ENCODE measurements at regions not wholly inside any gene's neighbourhood (a gene's known extent, or its start where the extent isn't known, plus 50 kb on each side); places are given as distances from the start of the nearest gene placed in this dataset.

- DNase-seq (ENCODE audit: low spot score) = no peak
These were observed 50.2 kb upstream of the CCND2 start for GRCh38 chr12:4223273-4223845.

GRCh38 chr12:4221258-4221620, 52.3 kb upstream of the CCND2 start:
- no peak for DNase-seq (ENCODE audit: low spot score)

- no peak for DNase-seq (ENCODE audit: low spot score)
These were observed 52.9 kb upstream of the CCND2 start for GRCh38 chr12:4220536-4221257.

DNA sequence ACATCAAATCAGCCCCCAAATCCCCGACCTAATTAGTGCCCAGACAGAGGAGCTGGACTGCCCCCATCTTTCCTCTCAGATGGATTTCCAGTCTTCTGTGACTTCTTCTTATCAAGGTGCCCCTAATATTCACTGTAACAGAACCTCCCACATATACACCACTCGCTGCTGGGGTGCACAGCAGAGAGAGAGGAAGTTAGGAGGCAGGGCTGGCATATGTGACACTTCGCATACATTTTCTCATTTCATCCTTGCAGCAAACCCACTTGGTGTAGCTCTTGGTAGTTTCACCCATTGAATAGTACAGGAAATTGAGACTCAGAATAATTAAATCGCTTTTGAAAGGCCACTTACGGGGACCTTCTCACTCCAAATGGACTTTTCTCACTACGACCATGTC, 56.5 kb upstream of the CCND2 start:
- DNase-seq (ENCODE audit: low spot score) = no peak

GRCh38 chr12:4216187-4216927, 57.2 kb upstream of the CCND2 start:
- DNase-seq (ENCODE audit: low spot score) = no peak

GRCh38 chr12:4215229-4216186, 58.1 kb upstream of the CCND2 start:
- DNase-seq (ENCODE audit: low spot score) = no peak

- DNase-seq (ENCODE audit: low spot score) = no peak
These were observed 58.7 kb upstream of the CCND2 start for GRCh38 chr12:4214877-4215228.

DNA sequence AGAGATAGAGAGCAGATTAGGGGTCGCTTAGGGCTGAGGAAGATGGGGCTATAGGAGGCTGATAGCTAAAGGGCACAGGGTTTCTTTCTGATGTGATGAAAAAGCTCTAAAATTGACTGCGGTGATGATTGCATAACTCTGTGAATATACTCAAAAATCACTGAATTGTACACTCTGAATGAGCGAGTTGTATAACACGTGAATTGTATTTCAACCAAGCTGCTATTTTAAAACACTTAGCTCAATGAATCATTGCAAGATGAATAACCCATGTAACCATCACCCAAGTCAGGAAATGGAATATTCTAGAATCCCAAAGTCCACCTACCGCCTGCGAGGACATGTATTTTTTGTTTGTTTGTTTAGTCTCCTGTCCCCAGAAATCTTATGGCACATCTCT, 60.1 kb upstream of the CCND2 start:
- no peak for DNase-seq (ENCODE audit: low spot score)

DNA sequence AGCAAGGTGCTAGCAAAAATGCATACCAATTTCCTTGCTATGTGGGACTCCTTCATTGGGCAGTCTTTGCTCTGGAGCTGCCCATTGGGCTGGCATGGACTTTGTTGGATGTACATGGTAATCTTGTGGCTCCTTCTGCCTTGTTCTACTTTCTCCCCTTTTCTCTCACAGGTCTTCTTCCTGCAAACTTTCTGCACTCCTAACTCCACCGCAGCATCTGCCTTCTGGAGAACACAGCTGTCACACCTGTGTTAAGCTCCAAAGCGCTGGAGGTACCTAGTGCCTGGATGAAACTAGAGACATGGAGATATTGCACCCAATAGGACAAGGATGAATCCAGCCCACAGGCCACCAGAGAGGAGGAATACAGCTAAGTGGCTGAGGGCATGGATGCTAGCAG, 60.7 kb upstream of the CCND2 start:
- DNase-seq (ENCODE audit: low spot score) = no peak

DNA sequence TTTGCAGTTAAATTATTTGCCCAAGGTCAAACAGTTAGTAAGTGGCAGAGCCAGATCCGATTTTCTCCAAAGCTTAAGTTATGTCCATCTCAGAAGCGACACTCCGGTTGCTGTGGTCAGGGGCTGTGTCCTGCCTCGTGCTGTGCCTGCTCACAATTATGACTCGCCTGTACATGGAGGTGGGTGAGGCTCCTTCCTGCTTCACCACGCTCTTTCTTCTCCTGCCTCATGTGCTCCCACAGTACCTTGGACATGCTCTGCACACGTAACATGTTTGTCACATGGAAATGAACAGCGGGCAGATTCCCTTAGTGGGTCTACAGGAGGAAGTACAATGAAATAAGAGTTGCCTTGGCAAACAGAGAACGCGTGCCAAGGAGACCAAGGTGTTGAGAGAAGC, 62.2 kb upstream of the CCND2 start:
- DNase-seq (ENCODE audit: low spot score) = no peak

DNA sequence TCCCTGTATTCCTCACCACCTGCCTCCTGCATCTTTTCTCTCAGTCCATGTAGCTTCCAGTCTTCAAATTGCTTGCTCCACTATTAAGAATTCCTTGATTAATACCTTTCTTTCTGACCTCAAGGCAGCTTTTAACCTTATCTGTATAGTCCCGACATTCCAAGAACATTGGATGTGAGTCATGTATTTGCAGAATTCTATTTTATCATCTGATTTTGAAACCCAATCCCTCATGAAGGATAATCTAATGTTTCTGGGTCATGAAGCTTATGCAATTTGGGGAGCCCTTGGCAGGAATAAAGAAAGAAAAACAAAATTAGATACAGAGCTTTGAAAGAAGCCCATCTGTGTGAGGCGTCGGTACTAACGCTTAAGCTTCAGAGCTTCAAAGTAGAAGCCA, 63.4 kb upstream of the CCND2 start:
- no peak for DNase-seq (ENCODE audit: low spot score)

- DNase-seq (ENCODE audit: low spot score) = no peak
These were observed 67.1 kb upstream of the CCND2 start for GRCh38 chr12:4206470-4206869.

DNA sequence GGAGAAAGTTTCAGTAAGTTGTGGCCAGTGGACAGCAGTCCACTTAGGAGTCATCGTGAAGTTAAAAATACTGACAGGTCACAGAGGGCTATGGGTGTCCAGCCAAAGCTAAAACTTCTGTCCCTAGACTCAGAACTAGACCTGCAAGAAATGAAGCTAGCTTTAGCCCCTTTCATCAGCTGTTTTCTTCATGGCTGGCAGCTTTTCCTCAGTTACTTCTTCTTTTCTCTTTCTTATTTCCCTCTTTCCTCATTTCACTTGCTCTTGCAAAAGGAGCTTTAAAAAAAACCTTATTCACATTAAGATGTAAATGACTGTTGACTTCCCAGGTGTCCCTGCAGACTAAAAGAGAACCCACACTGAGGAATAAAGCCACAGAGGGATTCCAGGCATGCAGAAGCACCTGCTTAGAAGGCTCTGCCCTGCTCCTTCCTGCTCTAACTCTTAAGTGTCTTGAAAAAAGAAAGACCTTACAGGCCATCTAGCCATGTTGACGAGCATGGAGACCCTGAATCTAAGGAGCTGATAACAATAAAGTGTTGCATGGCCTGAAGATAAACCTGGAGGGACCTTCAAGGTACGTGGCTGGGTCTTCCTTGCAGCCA, 69.7 kb upstream of the CCND2 start:
- no peak for DNase-seq (ENCODE audit: low spot score)

DNA sequence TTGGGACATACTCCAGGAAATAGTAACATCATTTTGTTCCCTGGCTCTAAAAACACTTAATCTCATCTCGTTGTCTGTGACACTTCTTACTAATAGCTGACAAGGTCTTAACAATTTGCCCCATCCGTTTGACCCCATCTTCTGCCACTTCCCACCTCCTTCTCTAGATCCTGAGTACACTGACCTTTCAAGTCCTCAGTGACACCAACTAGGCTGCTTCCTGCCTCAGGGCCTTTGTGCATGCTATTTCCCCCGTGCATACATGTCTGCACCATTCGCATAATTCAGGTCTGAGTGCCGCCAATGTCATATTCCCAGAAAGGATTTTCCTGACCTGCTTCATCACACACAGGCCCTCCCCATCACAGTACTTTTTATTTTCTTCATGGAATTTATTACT, 70.6 kb upstream of the CCND2 start:
- no peak for DNase-seq (ENCODE audit: low spot score)

DNA sequence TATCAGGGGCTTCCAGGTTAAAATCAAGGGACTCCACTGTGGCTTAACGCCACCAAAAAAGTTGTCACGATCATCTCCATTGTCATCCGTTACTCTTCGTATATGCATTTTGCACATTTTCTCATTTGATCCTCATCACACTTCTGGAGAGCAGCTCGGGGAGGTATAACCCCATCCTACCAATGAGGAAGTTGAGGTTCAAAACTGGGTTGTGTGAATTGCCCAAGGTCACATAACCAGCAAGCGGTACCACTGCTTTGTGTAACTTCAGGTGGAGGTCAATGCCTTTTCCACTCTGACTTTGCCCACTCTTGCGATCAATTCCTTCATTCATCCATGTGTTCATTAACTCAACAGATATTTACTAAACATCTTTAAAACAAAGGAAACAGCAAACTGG, 71.1 kb upstream of the CCND2 start:
- no peak for DNase-seq (ENCODE audit: low spot score)

GRCh38 chr12:4201333-4202100, 72.0 kb upstream of the CCND2 start:
- DNase-seq (ENCODE audit: low spot score) = no peak

- DNase-seq (ENCODE audit: low spot score) = no peak
These were observed 75.4 kb upstream of the CCND2 start for GRCh38 chr12:4197922-4198763.

- no peak for DNase-seq (ENCODE audit: low spot score)
These were observed 76.6 kb upstream of the CCND2 start for GRCh38 chr12:4196805-4197420.

DNA sequence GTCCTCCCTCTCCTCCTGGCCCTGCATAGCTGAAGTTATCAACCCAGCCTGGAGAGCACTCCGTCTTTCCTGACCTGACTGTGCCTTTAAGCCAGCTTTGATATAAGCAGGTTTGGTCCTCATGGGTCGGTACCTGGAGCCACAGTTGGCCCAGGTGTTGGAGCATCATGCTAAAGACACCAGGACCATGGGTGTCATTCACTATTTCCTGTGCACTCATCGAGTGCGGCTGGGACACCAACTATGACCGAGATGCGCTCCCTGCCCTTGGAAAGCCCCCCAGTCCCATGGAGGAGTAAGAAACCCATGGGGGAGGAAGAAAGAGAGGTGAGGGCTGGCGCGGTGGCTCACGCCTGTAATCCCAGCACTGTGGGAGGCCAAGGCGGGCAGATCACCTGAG, 78.9 kb upstream of the CCND2 start:
- no peak for DNase-seq (ENCODE audit: low spot score)

DNA sequence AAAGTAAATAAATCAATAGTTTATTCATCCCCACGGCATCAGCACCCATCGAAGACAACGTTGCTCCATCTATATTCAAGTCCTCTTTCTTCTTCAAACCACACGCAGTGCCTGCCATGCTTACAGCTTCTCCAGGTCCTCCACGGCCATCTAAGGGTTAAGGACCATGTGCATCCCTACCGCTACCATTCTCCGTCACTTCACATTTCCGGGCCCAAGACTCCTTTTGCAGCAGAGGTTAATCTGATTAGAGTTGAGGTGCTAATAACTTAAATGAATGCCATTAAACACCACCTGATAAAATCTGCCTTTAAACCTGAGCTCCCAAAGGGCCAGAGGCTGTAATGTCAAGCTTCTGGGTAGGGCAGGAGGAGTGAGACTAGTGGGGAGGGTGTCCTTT, 79.7 kb upstream of the CCND2 start:
- no peak for DNase-seq (ENCODE audit: low spot score)
